ENCODE measurements at regions not wholly inside any gene's neighbourhood (a gene's known extent, or its start where the extent isn't known, plus 50 kb on each side); places are given as distances from the start of the nearest gene placed in this dataset.

- Histone ChIP-seq H3K27ac (no peak overlapping the region), H3K4me3 (no peak overlapping the region), H3K9me3 (no peaks in the 10 kb centered on the region), H3K36me3 (no peaks in the 10 kb centered on the region), H3K27me3 (no peaks in the 10 kb centered on the region), H3K4me1 (no peaks in the 10 kb centered on the region)
- TF ChIP-seq CTCF (IDR thresholded peaks at IDR 0.05), result no peak
- intact Hi-C loops (cut with DNase I), result no loop called here
- DNase-seq (ENCODE audit: low spot score in 2 of 2), result no peak
These were observed 184.4 kb upstream of the LPP start for GRCh38 chr3:187969581-187969950.

GRCh38 chr3:187970106-187970505 lies 183.9 kb upstream of the LPP start:
- Histone ChIP-seq H3K4me3 (no peak overlapping the region), H3K4me1 (no peaks in the 10 kb centered on the region), H3K27ac (no peak overlapping the region), H3K27me3 (no peaks in the 10 kb centered on the region), H3K36me3 (no peaks in the 10 kb centered on the region), H3K9me3 (no peaks in the 10 kb centered on the region)
- intact Hi-C loops (cut with DNase I), result no loop called here
- TF ChIP-seq CTCF (IDR thresholded peaks at IDR 0.05), result no peak
- DNase-seq (ENCODE audit: low spot score in 2 of 2), result no peak

DNA sequence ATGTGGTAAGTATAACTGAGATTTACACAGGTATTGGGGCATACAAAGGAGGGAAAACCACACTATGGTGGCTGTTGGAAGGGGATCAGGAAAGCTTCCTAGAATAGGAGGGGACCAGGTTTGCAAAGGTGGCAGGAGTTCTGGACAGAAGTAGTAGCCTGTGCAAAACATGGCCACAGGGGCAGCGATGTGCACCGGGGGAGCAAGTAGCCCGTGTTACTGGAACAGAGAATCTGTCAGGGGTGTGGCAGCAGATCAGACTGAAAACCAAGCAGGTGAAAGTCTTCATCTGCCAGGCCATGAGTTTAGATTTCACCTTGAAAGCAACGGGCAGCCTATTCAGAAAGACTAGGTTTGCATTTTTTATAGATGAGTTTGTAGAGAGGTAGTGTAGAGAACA lies 182.3 kb upstream of the LPP start:
- TF ChIP-seq CTCF (IDR thresholded peaks at IDR 0.05), result no peak
- no peak for DNase-seq (ENCODE audit: low spot score in 2 of 2)
- Histone ChIP-seq H3K36me3 (no peaks in the 10 kb centered on the region), H3K4me1 (no peaks in the 10 kb centered on the region), H3K9me3 (no peaks in the 10 kb centered on the region), H3K4me3 (no peak overlapping the region), H3K27me3 (no peaks in the 10 kb centered on the region), H3K27ac (no peak overlapping the region)
- intact Hi-C loops (cut with DNase I), result no loop called here

- intact Hi-C loops (cut with DNase I), result no loop called here
- H3K4me3 ChIP-seq, result no peak overlapping the region
- no peaks in the 10 kb centered on the region for H3K27me3 ChIP-seq
- no peaks in the 10 kb centered on the region for H3K9me3 ChIP-seq
- H3K27ac ChIP-seq, result no peak overlapping the region
- H3K36me3 ChIP-seq, result no peaks in the 10 kb centered on the region
- DNase-seq (ENCODE audit: low spot score in 2 of 2), result no peak
- no peaks in the 10 kb centered on the region for H3K4me1 ChIP-seq
- no peak for TF ChIP-seq CTCF (IDR thresholded peaks at IDR 0.05)
These were observed 181.5 kb upstream of the LPP start for GRCh38 chr3:187972454-187972853.

- Histone ChIP-seq H3K27me3 (no peaks in the 10 kb centered on the region), H3K9me3 (no peaks in the 10 kb centered on the region), H3K4me3 (no peak overlapping the region), H3K4me1 (no peaks in the 10 kb centered on the region), H3K27ac (no peak overlapping the region), H3K36me3 (no peaks in the 10 kb centered on the region)
- DNase-seq (ENCODE audit: low spot score in 2 of 2), result no peak
- TF ChIP-seq CTCF (IDR thresholded peaks at IDR 0.05), result no peak
- intact Hi-C loops (cut with DNase I), result no loop called here
These were observed 179.7 kb upstream of the LPP start for GRCh38 chr3:187973977-187974870.

Measured in ascending aorta (tissue), 2 donors.